B cell (primary cell): ENCODE measurements at regions not wholly inside any gene's neighbourhood (a gene's known extent, or its start where the extent isn't known, plus 50 kb on each side); places are given as distances from the start of the nearest gene placed in this dataset.

Experiments used
- ATAC-seq: fragments of 200-7000 bp; cut with Tn5 transposase; one replicate; pipeline ENCODE4 v1.10.0; 2021; ENCODE audit warnings: low read depth, mild to moderate bottlenecking, moderate number of reproducible peaks, moderate library complexity
- CTCF ChIA-PET: fragments of 350-600 bp; sonication (Branson Sonifier 250); formaldehyde crosslinking; loops from one replicate; lab custom pipeline; 2021; ENCODE audit warnings: antibody characterized with exemption, inconsistent platforms; lab: Charles Lee
- POLR2A ChIA-PET: fragments of 350-600 bp; sonication (Branson Sonifier 250); formaldehyde crosslinking; loops from one replicate; lab custom pipeline; 2021; ENCODE audit warnings: antibody characterized with exemption; lab: Charles Lee
- DNase-seq: peaks from one replicate; pipeline ENCODE4 v3.0.0; 2013
- H2AFZ ChIP-seq: 2 replicates; pipeline ENCODE4 v1.6.1; 2012; ENCODE audit warnings: mild to moderate bottlenecking, low read depth, low read length; ENCODE audit not compliant: insufficient read depth, poor library complexity, severe bottlenecking
- H3K27ac ChIP-seq, 2 donors: 1 replicate in 1 of 2; 2 replicates in 1 of 2; pipeline ENCODE4 v1.5.1; 2012 to 2013; ENCODE audit warnings: low read length in 2 of 2, mild to moderate bottlenecking in 2 of 2, moderate library complexity in 1 of 2
- H3K27me3 ChIP-seq, 4 experiments: fragments of 200-600 bp in 1 of 4; sonication (generic) in 1 of 4; replicated peaks in 1 of 4; 1 replicate in 2 of 4; 2 replicates in 2 of 4; pipeline versions ENCODE4 v1.6.1 to v1.7.0; 2013 to 2016; ENCODE audit warnings: low read length in 3 of 4, mild to moderate bottlenecking in 2 of 4, mixed read lengths in 1 of 4, moderate library complexity in 1 of 4; ENCODE audit not compliant: insufficient read depth in 4 of 4, control insufficient read depth in 3 of 4; ENCODE audit errors: control extremely low read depth in 1 of 4
- H3K36me3 ChIP-seq, 2 experiments: replicated peaks in 1 of 2; 1 replicate in 1 of 2; 2 replicates in 1 of 2; pipeline versions ENCODE4 v1.6.1 to v1.7.1; 2013; ENCODE audit warnings: low read length in 1 of 2; ENCODE audit not compliant: insufficient read depth in 2 of 2, control insufficient read depth in 1 of 2; ENCODE audit errors: control extremely low read depth in 1 of 2, extremely low read depth in 1 of 2
- H3K4me1 ChIP-seq, 2 donors: fragments of 200-600 bp in 1 of 2; sonication (generic) in 1 of 2; 1 replicate in 1 of 2; 2 replicates in 1 of 2; pipeline versions ENCODE4 v1.5.1 to v1.6.1; 2013 to 2017; ENCODE audit warnings: low read length in 2 of 2; ENCODE audit not compliant: control insufficient read depth in 2 of 2, insufficient read depth in 2 of 2
- H3K4me2 ChIP-seq: replicated peaks from 2 replicates; pipeline ENCODE3; 2012; ENCODE audit warnings: mild to moderate bottlenecking, low read depth, low read length; ENCODE audit not compliant: poor library complexity, severe bottlenecking
- H3K4me3 ChIP-seq, 5 experiments: fragments of 200-600 bp in 1 of 5; sonication (generic) in 1 of 5; 1 replicate in 3 of 5; 2 replicates in 2 of 5; pipeline versions ENCODE4 v1.5.1 to v1.7.0; 2011 to 2016; ENCODE audit warnings: low read length in 4 of 5, mild to moderate bottlenecking in 4 of 5, low read depth in 2 of 5, control low read depth in 1 of 5, moderate library complexity in 1 of 5; ENCODE audit not compliant: insufficient read depth in 1 of 5; ENCODE audit errors: control extremely low read depth in 1 of 5, extremely low read depth in 1 of 5
- H3K79me2 ChIP-seq: fragments of 200-600 bp; sonication (generic); one replicate; pipeline ENCODE4 v1.6.0; 2016; ENCODE audit warnings: low read length; ENCODE audit not compliant: control insufficient read depth, insufficient read depth
- H3K9ac ChIP-seq: fragments of 200-600 bp; sonication (generic); 2 replicates; pipeline ENCODE4 v1.6.1; 2017; ENCODE audit warnings: mild to moderate bottlenecking, low read length, moderate library complexity
- H3K9me3 ChIP-seq, 3 donors: one replicate each; pipeline versions ENCODE4 v1.6.1 to v1.7.1; 2013; ENCODE audit warnings: low read length in 2 of 3; ENCODE audit not compliant: control insufficient read depth in 2 of 3, insufficient read depth in 1 of 3; ENCODE audit errors: control extremely low read depth in 1 of 3
- H4K20me1 ChIP-seq: 2 replicates; pipeline ENCODE4 v1.6.0; 2012; ENCODE audit warnings: mild to moderate bottlenecking, low read length; ENCODE audit not compliant: insufficient read depth, control insufficient read depth, poor library complexity, severe bottlenecking
- H3K27ac Mint-ChIP-seq: one replicate; pipeline ENCODE4 v1.8.0; 2021; ENCODE audit warnings: mixed read lengths
- H3K27me3 Mint-ChIP-seq: one replicate; pipeline ENCODE4 v1.8.0; 2021; ENCODE audit warnings: mixed read lengths
- H3K4me1 Mint-ChIP-seq: one replicate; pipeline ENCODE4 v1.8.0; 2021; ENCODE audit warnings: mixed read lengths
- H3K4me3 Mint-ChIP-seq: one replicate; pipeline ENCODE4 v1.8.0; 2021; ENCODE audit warnings: mixed read lengths
- H3K9me3 Mint-ChIP-seq: one replicate; pipeline ENCODE4 v1.8.0; 2022; ENCODE audit warnings: mixed read lengths; ENCODE audit not compliant: insufficient read depth
- CTCF ChIP-seq: fragments of 200-600 bp; IDR thresholded peaks from one replicate; pipeline ENCODE4 v1.8.0; 2022; ENCODE audit warnings: antibody characterized with exemption, mild to moderate bottlenecking
- EZH2 ChIP-seq: IDR thresholded peaks from 2 replicates; pipeline ENCODE4 v1.6.1; 2012; ENCODE audit warnings: borderline replicate concordance, low read depth, mild to moderate bottlenecking, moderate library complexity, low read length; ENCODE audit not compliant: insufficient read depth, poor library complexity, severe bottlenecking
- WGBS: methylation state at CpG from one replicate; pipeline ENCODE4 v1.1.5; 2013; ENCODE audit warnings: missing lambda C conversion rate; ENCODE audit not compliant: insufficient coverage; 5-methylcytosine and 5-hydroxymethylcytosine counted together
- intact Hi-C: fragments of 100-400 bp; cut with micrococcal nuclease; formaldehyde crosslinking; loops from one replicate; pipeline ENCODE4 v1.10.0; 2022

GRCh38 chr14:75374911-75375310 lies 52.9 kb upstream of the JDP2 start:
- Mint-ChIP-seq H3K27me3 (peaks cover 11% of the 10 kb centered on the region), H3K9me3 (no peaks in the 10 kb centered on the region), H3K4me3 (no peak overlapping the region), H3K4me1 (no peaks in the 10 kb centered on the region), H3K27ac (no peak overlapping the region)
- no peak overlapping the region for H3K27ac ChIP-seq
- no peaks in the 10 kb centered on the region for H3K36me3 ChIP-seq
- H3K79me2 ChIP-seq, result no peaks in the 10 kb centered on the region
- ChIA-PET POLR2A (no interaction called here), CTCF (no interaction called here)
- H4K20me1 ChIP-seq, result no peaks in the 10 kb centered on the region
- no peak overlapping the region for H2AFZ ChIP-seq
- H3K4me2 ChIP-seq, result no peak overlapping the region
- H3K4me1 ChIP-seq, result no peaks in the 10 kb centered on the region
- no peaks in the 10 kb centered on the region for H3K27me3 ChIP-seq
- TF ChIP-seq EZH2 (no peak), CTCF (no peak)
- ATAC-seq (no peak), DNase-seq (no peak)
- intact Hi-C loops, result no loop called here
- no CpG with 5 or more reads among the region's 1 CpG for WGBS
- H3K9ac ChIP-seq, result no peak overlapping the region
- no peaks in the 10 kb centered on the region for H3K9me3 ChIP-seq
- H3K4me3 ChIP-seq, result no peak overlapping the region

GRCh38 chr14:75375983-75376382 lies 51.8 kb upstream of the JDP2 start:
- Histone ChIP-seq H3K9me3 (no peaks in the 10 kb centered on the region), H2AFZ (no peak overlapping the region), H3K4me1 (no peaks in the 10 kb centered on the region), H3K4me3 (no peak overlapping the region), H4K20me1 (no peaks in the 10 kb centered on the region), H3K27me3 (no peaks in the 10 kb centered on the region), H3K9ac (no peak overlapping the region), H3K36me3 (no peaks in the 10 kb centered on the region), H3K79me2 (no peaks in the 10 kb centered on the region), H3K27ac (no peak overlapping the region), H3K4me2 (no peak overlapping the region)
- H3K4me1 Mint-ChIP-seq, result no peaks in the 10 kb centered on the region
- no peaks in the 10 kb centered on the region for H3K9me3 Mint-ChIP-seq
- ATAC-seq (no peak), DNase-seq (no peak)
- H3K27me3 Mint-ChIP-seq, result peaks cover 11% of the 10 kb centered on the region
- 100% methylated on average over 1 of the region's 3 CpGs for WGBS
- intact Hi-C loops, result no loop called here
- no peak overlapping the region for H3K27ac Mint-ChIP-seq
- ChIA-PET CTCF (interaction anchor here (1.5 kb wide), 1 partner anchor 25 kb away, joined by 3 read pairs; no protein-coding TSS in a partner anchor), POLR2A (no interaction called here)
- TF ChIP-seq EZH2, result no peak
- TF ChIP-seq CTCF, result no peak
- H3K4me3 Mint-ChIP-seq, result no peak overlapping the region
